ENCODE measurements at regions not wholly inside any gene's neighbourhood (a gene's known extent, or its start where the extent isn't known, plus 50 kb on each side); places are given as distances from the start of the nearest gene placed in this dataset.

GRCh38 chr6:145267076-145267867 lies 468.0 kb downstream of the EPM2A start (continued):
- TF ChIP-seq ZNF34 (CRISPR knock-in tag; IDR thresholded peaks at IDR 0.05; ENCODE audit: borderline replicate concordance) = peak; percentile 52; the same call in 1 of the 2 replicates
- TF ChIP-seq FOXA3 (CRISPR knock-in tag; IDR thresholded peaks at IDR 0.05) = peak; percentile 100
- TF ChIP-seq ONECUT2 (CRISPR knock-in tag; IDR thresholded peaks at IDR 0.05) = peak; percentile 86
- TF ChIP-seq, protein P1, sequence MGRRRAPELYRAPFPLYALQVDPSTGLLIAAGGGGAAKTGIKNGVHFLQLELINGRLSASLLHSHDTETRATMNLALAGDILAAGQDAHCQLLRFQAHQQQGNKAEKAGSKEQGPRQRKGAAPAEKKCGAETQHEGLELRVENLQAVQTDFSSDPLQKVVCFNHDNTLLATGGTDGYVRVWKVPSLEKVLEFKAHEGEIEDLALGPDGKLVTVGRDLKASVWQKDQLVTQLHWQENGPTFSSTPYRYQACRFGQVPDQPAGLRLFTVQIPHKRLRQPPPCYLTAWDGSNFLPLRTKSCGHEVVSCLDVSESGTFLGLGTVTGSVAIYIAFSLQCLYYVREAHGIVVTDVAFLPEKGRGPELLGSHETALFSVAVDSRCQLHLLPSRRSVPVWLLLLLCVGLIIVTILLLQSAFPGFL (CRISPR knock-in tag; IDR thresholded peaks at IDR 0.05) = no peak
- TF ChIP-seq TAF1 (CRISPR knock-in tag; IDR thresholded peaks at IDR 0.05) = peak; percentile 51; the same call in 1 of the 2 replicates
- TF ChIP-seq HOXA7 (CRISPR knock-in tag; IDR thresholded peaks at IDR 0.05) = no peak
- peak; percentile 81; the same call in 1 of the 2 replicates for TF ChIP-seq BORCS8-MEF2B (CRISPR knock-in tag; IDR thresholded peaks at IDR 0.05)
- TF ChIP-seq, protein P2, sequence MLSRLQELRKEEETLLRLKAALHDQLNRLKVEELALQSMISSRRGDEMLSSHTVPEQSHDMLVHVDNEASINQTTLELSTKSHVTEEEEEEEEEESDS (CRISPR knock-in tag; IDR thresholded peaks at IDR 0.05; ENCODE audit: borderline replicate concordance) = no peak
- TF ChIP-seq, protein P3, sequence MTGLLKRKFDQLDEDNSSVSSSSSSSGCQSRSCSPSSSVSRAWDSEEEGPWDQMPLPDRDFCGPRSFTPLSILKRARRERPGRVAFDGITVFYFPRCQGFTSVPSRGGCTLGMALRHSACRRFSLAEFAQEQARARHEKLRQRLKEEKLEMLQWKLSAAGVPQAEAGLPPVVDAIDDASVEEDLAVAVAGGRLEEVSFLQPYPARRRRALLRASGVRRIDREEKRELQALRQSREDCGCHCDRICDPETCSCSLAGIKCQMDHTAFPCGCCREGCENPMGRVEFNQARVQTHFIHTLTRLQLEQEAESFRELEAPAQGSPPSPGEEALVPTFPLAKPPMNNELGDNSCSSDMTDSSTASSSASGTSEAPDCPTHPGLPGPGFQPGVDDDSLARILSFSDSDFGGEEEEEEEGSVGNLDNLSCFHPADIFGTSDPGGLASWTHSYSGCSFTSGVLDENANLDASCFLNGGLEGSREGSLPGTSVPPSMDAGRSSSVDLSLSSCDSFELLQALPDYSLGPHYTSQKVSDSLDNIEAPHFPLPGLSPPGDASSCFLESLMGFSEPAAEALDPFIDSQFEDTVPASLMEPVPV (CRISPR knock-in tag; IDR thresholded peaks at IDR 0.05) = peak; percentile 29; the same call in 1 of the 2 replicates
- TF ChIP-seq HNF4A (CRISPR knock-in tag; IDR thresholded peaks at IDR 0.05) = peak; percentile 100
- TF ChIP-seq SMAD3 (CRISPR knock-in tag; IDR thresholded peaks at IDR 0.05) = peak; percentile 87
- peak; percentile 95 for TF ChIP-seq ZMYM2 (CRISPR knock-in tag; IDR thresholded peaks at IDR 0.05)
- no peak for TF ChIP-seq HIVEP1 (CRISPR knock-in tag; IDR thresholded peaks at IDR 0.05)
- peak; percentile 83; the same call in 1 of the 2 replicates for TF ChIP-seq ZSCAN12 (CRISPR knock-in tag; IDR thresholded peaks at IDR 0.05)
- TF ChIP-seq ZNF441 (CRISPR knock-in tag; IDR thresholded peaks at IDR 0.05; ENCODE audit: borderline replicate concordance) = no peak
- TF ChIP-seq ZMYM4 (CRISPR knock-in tag; IDR thresholded peaks at IDR 0.05) = peak; percentile 98
- no peak for TF ChIP-seq GLMP (CRISPR knock-in tag; IDR thresholded peaks at IDR 0.05; ENCODE audit: borderline replicate concordance)
- TF ChIP-seq IRF9 (CRISPR knock-in tag; IDR thresholded peaks at IDR 0.05; ENCODE audit: borderline replicate concordance) = no peak; the same call in 1 of the 2 replicates
- peak; percentile 95; the same call in 1 of the 2 replicates for TF ChIP-seq ZNF747 (CRISPR knock-in tag; IDR thresholded peaks at IDR 0.05; ENCODE audit: borderline replicate concordance)
- peak; percentile 85; the same call in 1 of the 2 replicates for TF ChIP-seq ZNF160 (CRISPR knock-in tag; IDR thresholded peaks at IDR 0.05)
- no peak for TF ChIP-seq CENPT (CRISPR knock-in tag; IDR thresholded peaks at IDR 0.05; ENCODE audit: low read depth)
- TF ChIP-seq, protein P4, sequence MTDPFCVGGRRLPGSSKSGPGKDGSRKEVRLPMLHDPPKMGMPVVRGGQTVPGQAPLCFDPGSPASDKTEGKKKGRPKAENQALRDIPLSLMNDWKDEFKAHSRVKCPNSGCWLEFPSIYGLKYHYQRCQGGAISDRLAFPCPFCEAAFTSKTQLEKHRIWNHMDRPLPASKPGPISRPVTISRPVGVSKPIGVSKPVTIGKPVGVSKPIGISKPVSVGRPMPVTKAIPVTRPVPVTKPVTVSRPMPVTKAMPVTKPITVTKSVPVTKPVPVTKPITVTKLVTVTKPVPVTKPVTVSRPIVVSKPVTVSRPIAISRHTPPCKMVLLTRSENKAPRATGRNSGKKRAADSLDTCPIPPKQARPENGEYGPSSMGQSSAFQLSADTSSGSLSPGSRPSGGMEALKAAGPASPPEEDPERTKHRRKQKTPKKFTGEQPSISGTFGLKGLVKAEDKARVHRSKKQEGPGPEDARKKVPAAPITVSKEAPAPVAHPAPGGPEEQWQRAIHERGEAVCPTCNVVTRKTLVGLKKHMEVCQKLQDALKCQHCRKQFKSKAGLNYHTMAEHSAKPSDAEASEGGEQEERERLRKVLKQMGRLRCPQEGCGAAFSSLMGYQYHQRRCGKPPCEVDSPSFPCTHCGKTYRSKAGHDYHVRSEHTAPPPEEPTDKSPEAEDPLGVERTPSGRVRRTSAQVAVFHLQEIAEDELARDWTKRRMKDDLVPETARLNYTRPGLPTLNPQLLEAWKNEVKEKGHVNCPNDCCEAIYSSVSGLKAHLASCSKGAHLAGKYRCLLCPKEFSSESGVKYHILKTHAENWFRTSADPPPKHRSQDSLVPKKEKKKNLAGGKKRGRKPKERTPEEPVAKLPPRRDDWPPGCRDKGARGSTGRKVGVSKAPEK (CRISPR knock-in tag; IDR thresholded peaks at IDR 0.05; ENCODE audit: borderline replicate concordance) = peak; percentile 22; the same call in 1 of the 2 replicates

All from HepG2 (cell line).